Upper lobe of left lung (tissue), 4 donors: ENCODE measurements at regions not wholly inside any gene's neighbourhood (a gene's known extent, or its start where the extent isn't known, plus 50 kb on each side); places are given as distances from the start of the nearest gene placed in this dataset.

Source experiments
- EP300 ChIP-seq, 4 donors: sonication (generic); formaldehyde crosslinking; IDR thresholded peaks; one replicate each; pipeline ENCODE4 v1.5.1; 2017; ENCODE audit warnings: antibody characterized with exemption in 4 of 4, control low read depth in 2 of 4
- POLR2A ChIP-seq, 4 donors: fragments of 450-650 bp; IDR thresholded peaks; one replicate each; pipeline ENCODE4 v1.5.1; 2016 to 2017; ENCODE audit warnings: antibody characterized with exemption in 4 of 4, mild to moderate bottlenecking in 2 of 4

GRCh38 chr14:76576047-76576741, 185.1 kb upstream of the VASH1 start:
- no peak for TF ChIP-seq EP300 (IDR thresholded peaks at IDR 0.05)
- no peak for TF ChIP-seq POLR2A (IDR thresholded peaks at IDR 0.05)
